ENCODE measurements at regions not wholly inside any gene's neighbourhood (a gene's known extent, or its start where the extent isn't known, plus 50 kb on each side); places are given as distances from the start of the nearest gene placed in this dataset.
A peak's percentile ranks its signal among the peaks of the same experiment; 100 is the strongest.

- TF ChIP-seq, protein P1, sequence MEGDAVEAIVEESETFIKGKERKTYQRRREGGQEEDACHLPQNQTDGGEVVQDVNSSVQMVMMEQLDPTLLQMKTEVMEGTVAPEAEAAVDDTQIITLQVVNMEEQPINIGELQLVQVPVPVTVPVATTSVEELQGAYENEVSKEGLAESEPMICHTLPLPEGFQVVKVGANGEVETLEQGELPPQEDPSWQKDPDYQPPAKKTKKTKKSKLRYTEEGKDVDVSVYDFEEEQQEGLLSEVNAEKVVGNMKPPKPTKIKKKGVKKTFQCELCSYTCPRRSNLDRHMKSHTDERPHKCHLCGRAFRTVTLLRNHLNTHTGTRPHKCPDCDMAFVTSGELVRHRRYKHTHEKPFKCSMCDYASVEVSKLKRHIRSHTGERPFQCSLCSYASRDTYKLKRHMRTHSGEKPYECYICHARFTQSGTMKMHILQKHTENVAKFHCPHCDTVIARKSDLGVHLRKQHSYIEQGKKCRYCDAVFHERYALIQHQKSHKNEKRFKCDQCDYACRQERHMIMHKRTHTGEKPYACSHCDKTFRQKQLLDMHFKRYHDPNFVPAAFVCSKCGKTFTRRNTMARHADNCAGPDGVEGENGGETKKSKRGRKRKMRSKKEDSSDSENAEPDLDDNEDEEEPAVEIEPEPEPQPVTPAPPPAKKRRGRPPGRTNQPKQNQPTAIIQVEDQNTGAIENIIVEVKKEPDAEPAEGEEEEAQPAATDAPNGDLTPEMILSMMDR (IDR thresholded peaks at IDR 0.05; ENCODE audit: low read depth, low read length): no peak
- peak; percentile 56 for DNase-seq (ENCODE audit: low read depth, low spot score)
- in situ Hi-C loops (cut with HindIII; ENCODE audit: low sequenced_read_pairs): no loop called here
- H3K4me3 ChIP-seq (ENCODE audit: low read depth, low read length): no peak overlapping the region
Observed at GRCh38 chr2:133652398-133652797, 84.1 kb upstream of the NCKAP5 start.

- in situ Hi-C loops (cut with HindIII; ENCODE audit: low sequenced_read_pairs): no loop called here
- no peak for DNase-seq (ENCODE audit: low read depth, low spot score)
- TF ChIP-seq, protein P1 (IDR thresholded peaks at IDR 0.05; ENCODE audit: low read depth, low read length): no peak
- no peak overlapping the region for H3K4me3 ChIP-seq (ENCODE audit: low read depth, low read length)
Observed at GRCh38 chr2:133653056-133653455, 84.8 kb upstream of the NCKAP5 start.

GRCh38 chr2:133654949-133655348, 86.7 kb upstream of the NCKAP5 start:
- in situ Hi-C loops (cut with HindIII; ENCODE audit: low sequenced_read_pairs): no loop called here
- DNase-seq (ENCODE audit: low read depth, low spot score): no peak
- TF ChIP-seq, protein P1 (IDR thresholded peaks at IDR 0.05; ENCODE audit: low read depth, low read length): no peak
- H3K4me3 ChIP-seq (ENCODE audit: low read depth, low read length): no peak overlapping the region

DNA sequence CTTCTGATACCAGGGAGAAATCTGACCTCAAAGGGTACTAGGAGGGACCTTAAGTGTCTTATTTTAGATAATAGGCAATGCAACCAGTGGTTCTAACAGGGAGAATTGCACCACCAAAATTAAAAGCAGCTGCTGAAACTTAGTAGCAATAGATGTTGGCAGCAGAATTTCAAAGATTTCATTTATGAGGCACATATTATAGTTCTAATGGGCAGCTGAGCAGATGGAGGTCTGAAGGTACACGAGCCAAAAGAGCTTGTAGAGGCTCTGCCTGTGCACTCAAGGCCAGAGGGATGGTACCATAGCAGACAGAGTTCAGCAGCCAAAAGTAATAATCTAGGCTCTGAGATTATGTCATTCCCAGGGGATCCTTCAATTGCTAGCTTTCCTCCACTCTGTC, 87.3 kb upstream of the NCKAP5 start:
- TF ChIP-seq, protein P1 (IDR thresholded peaks at IDR 0.05; ENCODE audit: low read depth, low read length): no peak
- DNase-seq (ENCODE audit: low read depth, low spot score): no peak
- no peak overlapping the region for H3K4me3 ChIP-seq (ENCODE audit: low read depth, low read length)
- in situ Hi-C loops (cut with HindIII; ENCODE audit: low sequenced_read_pairs): no loop called here

DNA sequence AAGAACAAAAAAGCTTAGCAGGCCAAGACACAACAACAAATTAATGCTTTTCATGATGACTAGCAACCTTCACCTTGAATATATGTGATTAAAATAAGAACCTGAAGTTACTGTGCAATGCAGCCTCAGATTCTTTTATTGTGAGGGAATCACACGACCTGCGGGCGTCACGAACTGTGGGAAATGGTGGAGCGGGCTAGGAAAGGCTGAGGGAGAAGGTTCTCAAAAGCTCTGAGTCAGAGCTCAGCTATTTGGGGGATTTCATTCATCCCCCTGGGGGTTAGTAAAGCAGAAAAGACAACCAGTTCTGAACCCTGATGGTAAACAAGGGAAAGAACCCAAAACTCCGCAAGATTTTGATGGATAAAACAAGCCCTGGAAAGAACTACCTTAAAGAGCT, 89.3 kb upstream of the NCKAP5 start:
- no peak overlapping the region for H3K4me3 ChIP-seq (ENCODE audit: low read depth, low read length)
- TF ChIP-seq, protein P1 (IDR thresholded peaks at IDR 0.05; ENCODE audit: low read depth, low read length): no peak
- peak; percentile 82 for DNase-seq (ENCODE audit: low read depth, low spot score)
- in situ Hi-C loops (cut with HindIII; ENCODE audit: low sequenced_read_pairs): no loop called here

- H3K4me3 ChIP-seq (ENCODE audit: low read depth, low read length): no peak overlapping the region
- DNase-seq (ENCODE audit: low read depth, low spot score): peak; percentile 60
- in situ Hi-C loops (cut with HindIII; ENCODE audit: low sequenced_read_pairs): no loop called here
- TF ChIP-seq, protein P1 (IDR thresholded peaks at IDR 0.05; ENCODE audit: low read depth, low read length): no peak
Observed at GRCh38 chr2:133658020-133658903, 90.0 kb upstream of the NCKAP5 start.

Data from astrocyte of the spinal cord (primary cell).